GM12892 (cell line): ENCODE measurements at regions not wholly inside any gene's neighbourhood (a gene's known extent, or its start where the extent isn't known, plus 50 kb on each side); places are given as distances from the start of the nearest gene placed in this dataset.

ENCODE experiments used
- POLR2A ChIP-seq: IDR thresholded peaks from 2 replicates; pipeline ENCODE4 v1.6.1; 2011; ENCODE audit warnings: low read depth, low read length, control low read depth
- POLR2AphosphoS5 ChIP-seq: IDR thresholded peaks from 2 replicates; pipeline ENCODE4 v1.6.1; 2011; ENCODE audit warnings: low read depth, low read length, control low read depth

- no peak for TF ChIP-seq POLR2AphosphoS5
- no peak for TF ChIP-seq POLR2A
Measured at GRCh38 chr22:49006207-49007012, 821.3 kb downstream of the BRD1 start.
